ENCODE measurements at regions not wholly inside any gene's neighbourhood (a gene's known extent, or its start where the extent isn't known, plus 50 kb on each side); places are given as distances from the start of the nearest gene placed in this dataset.
"Not testable (repeated sequence)": the region's sequence is repeated elsewhere in the genome, so short reads cannot be mapped to it uniquely, and the experiment has no call there.

- no peak for DNase-seq (ENCODE audit: low read depth in 4 of 4, low spot score in 2 of 4)
These were observed 51.4 kb upstream of the S1PR1 start for GRCh38 chr1:101185421-101185820.

GRCh38 chr1:101183388-101183699, 53.5 kb upstream of the S1PR1 start:
- DNase-seq (ENCODE audit: low read depth in 4 of 4, low spot score in 2 of 4) = no peak

- DNase-seq (ENCODE audit: low read depth in 4 of 4, low spot score in 2 of 4) = no peak
These were observed 54.0 kb upstream of the S1PR1 start for GRCh38 chr1:101182627-101183387.

- no peak for DNase-seq (ENCODE audit: low read depth in 4 of 4, low spot score in 2 of 4)
These were observed 54.9 kb upstream of the S1PR1 start for GRCh38 chr1:101181930-101182329.

GRCh38 chr1:101178688-101179491, 57.9 kb upstream of the S1PR1 start:
- no peak for DNase-seq (ENCODE audit: low read depth in 4 of 4, low spot score in 2 of 4)

GRCh38 chr1:101178341-101178687, 58.5 kb upstream of the S1PR1 start:
- DNase-seq (ENCODE audit: low read depth in 4 of 4, low spot score in 2 of 4) = no peak

GRCh38 chr1:101175886-101176285, 60.9 kb upstream of the S1PR1 start:
- DNase-seq (ENCODE audit: low read depth in 4 of 4, low spot score in 2 of 4) = no peak

GRCh38 chr1:101175466-101175865, 61.4 kb upstream of the S1PR1 start:
- DNase-seq (ENCODE audit: low read depth in 4 of 4, low spot score in 2 of 4) = no peak

- DNase-seq (ENCODE audit: low read depth in 4 of 4, low spot score in 2 of 4) = no peak
These were observed 62.1 kb upstream of the S1PR1 start for GRCh38 chr1:101174722-101175121.

- not testable (repeated sequence) for DNase-seq (ENCODE audit: low read depth in 4 of 4, low spot score in 2 of 4)
These were observed 62.5 kb upstream of the S1PR1 start for GRCh38 chr1:101174298-101174697.

- no peak for DNase-seq (ENCODE audit: low read depth in 4 of 4, low spot score in 2 of 4)
These were observed 66.2 kb upstream of the S1PR1 start for GRCh38 chr1:101170506-101171050.

GRCh38 chr1:101167891-101168290, 68.9 kb upstream of the S1PR1 start:
- no peak for DNase-seq (ENCODE audit: low read depth in 4 of 4, low spot score in 2 of 4)

GRCh38 chr1:101166583-101167120, 70.2 kb upstream of the S1PR1 start:
- no peak for DNase-seq (ENCODE audit: low read depth in 4 of 4, low spot score in 2 of 4)

GRCh38 chr1:101165954-101166353, 70.9 kb upstream of the S1PR1 start:
- no peak for DNase-seq (ENCODE audit: low read depth in 4 of 4, low spot score in 2 of 4)

- no peak for DNase-seq (ENCODE audit: low read depth in 4 of 4, low spot score in 2 of 4)
These were observed 71.3 kb upstream of the S1PR1 start for GRCh38 chr1:101165532-101165931.

- DNase-seq (ENCODE audit: low read depth in 4 of 4, low spot score in 2 of 4) = no peak
These were observed 72.0 kb upstream of the S1PR1 start for GRCh38 chr1:101164776-101165175.

GRCh38 chr1:101162736-101163735, 73.8 kb upstream of the S1PR1 start:
- DNase-seq (ENCODE audit: low read depth in 4 of 4, low spot score in 2 of 4) = no peak

- DNase-seq (ENCODE audit: low read depth in 4 of 4, low spot score in 2 of 4) = no peak
These were observed 74.5 kb upstream of the S1PR1 start for GRCh38 chr1:101162300-101162699.

GRCh38 chr1:101161619-101162018, 75.2 kb upstream of the S1PR1 start:
- no peak for DNase-seq (ENCODE audit: low read depth in 4 of 4, low spot score in 2 of 4)

GRCh38 chr1:101158424-101158823, 78.4 kb upstream of the S1PR1 start:
- DNase-seq (ENCODE audit: low read depth in 4 of 4, low spot score in 2 of 4) = no peak

- DNase-seq (ENCODE audit: low read depth in 4 of 4, low spot score in 2 of 4) = no peak
These were observed 82.3 kb upstream of the S1PR1 start for GRCh38 chr1:101154547-101154946.

Data from left renal cortex interstitium (tissue), 4 donors.